Heart left ventricle (tissue), 13 donors: ENCODE measurements at regions not wholly inside any gene's neighbourhood (a gene's known extent, or its start where the extent isn't known, plus 50 kb on each side); places are given as distances from the start of the nearest gene placed in this dataset.

ENCODE experiments used
- POLR2A ChIP-seq, 2 donors: fragments of 450-650 bp; IDR thresholded peaks; one replicate each; pipeline ENCODE4 v1.6.1; 2017; ENCODE audit warnings: antibody characterized with exemption in 2 of 2, mild to moderate bottlenecking in 2 of 2, moderate library complexity in 2 of 2
- TF ChIP-seq, protein P1 (sequence below), 12 donors: fragments of 200-600 bp; sonication (generic) in 4 of 12; IDR thresholded peaks; one replicate each; pipeline versions ENCODE4 v1.5.0 to v1.8.0; 2018 to 2022; ENCODE audit warnings: antibody characterized with exemption in 12 of 12, mild to moderate bottlenecking in 5 of 12
- donor health status: ischemic (EF 13 %, LVEDD 7.1; RV severe dilation, severe dysfunction).
- donor health status: DM: no; HTN: yes; CAD: no.
- donor health status: DM: no; HTN: no; CAD: no.
- donor health status: ischemic (EF 25% LVEDD 6.9; RV normal size, moderate dysfunction).
- donor health status: ischemic (EF 25% LVEDD 5.7; RV mildly dilated, moderate dysfunction).
- donor health status: ischemic (EF 35%, LVEDD 5.7; RV mildly dilated, moderate dysfunction).
- donor health status: nonischemic (EF 11% LVEDD 7.7; RV severe dilation, severe dysfunction).
- donor health status: DM: yes; HTN: yes; CAD: no.
- donor health status: PGD.
- donor health status: ischemic (EF 29% LVEDD 5.4; RV normal size, mild dysfunction).
- donor health status: nonischemic (EF 23%, LVEDD 6.1; RV moderate dilation, normal function).

DNA sequence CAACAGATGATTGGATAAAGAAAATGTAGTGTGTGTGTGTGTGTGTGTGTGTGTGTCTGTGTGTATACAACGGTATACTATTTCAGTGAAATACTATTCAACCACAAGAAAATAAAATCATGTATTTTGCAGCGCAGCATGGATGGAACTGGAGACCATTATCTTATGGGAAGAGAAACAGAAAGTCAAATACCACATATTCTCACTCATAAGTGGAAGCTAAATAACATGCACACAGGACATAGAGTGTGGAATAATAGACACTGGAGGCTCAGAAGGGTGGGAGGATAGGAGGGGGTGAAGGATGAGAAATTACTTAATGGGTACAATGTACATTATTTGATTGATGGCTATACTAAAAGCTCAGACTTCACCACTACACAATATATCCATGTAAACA lies 609.1 kb upstream of the SLC39A10 start:
- no peak for TF ChIP-seq POLR2A (IDR thresholded peaks at IDR 0.05)
- TF ChIP-seq, protein P1, sequence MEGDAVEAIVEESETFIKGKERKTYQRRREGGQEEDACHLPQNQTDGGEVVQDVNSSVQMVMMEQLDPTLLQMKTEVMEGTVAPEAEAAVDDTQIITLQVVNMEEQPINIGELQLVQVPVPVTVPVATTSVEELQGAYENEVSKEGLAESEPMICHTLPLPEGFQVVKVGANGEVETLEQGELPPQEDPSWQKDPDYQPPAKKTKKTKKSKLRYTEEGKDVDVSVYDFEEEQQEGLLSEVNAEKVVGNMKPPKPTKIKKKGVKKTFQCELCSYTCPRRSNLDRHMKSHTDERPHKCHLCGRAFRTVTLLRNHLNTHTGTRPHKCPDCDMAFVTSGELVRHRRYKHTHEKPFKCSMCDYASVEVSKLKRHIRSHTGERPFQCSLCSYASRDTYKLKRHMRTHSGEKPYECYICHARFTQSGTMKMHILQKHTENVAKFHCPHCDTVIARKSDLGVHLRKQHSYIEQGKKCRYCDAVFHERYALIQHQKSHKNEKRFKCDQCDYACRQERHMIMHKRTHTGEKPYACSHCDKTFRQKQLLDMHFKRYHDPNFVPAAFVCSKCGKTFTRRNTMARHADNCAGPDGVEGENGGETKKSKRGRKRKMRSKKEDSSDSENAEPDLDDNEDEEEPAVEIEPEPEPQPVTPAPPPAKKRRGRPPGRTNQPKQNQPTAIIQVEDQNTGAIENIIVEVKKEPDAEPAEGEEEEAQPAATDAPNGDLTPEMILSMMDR (IDR thresholded peaks at IDR 0.05) = no peak
